GM21528 (cell line): ENCODE measurements at regions not wholly inside any gene's neighbourhood (a gene's known extent, or its start where the extent isn't known, plus 50 kb on each side); places are given as distances from the start of the nearest gene placed in this dataset.

Experiments used
- ATAC-seq: cut with Tn5 transposase; IDR thresholded peaks from one replicate; pipeline ENCODE4 v1.9.1; 2021; ENCODE audit warnings: mild to moderate bottlenecking, moderate library complexity; ENCODE audit not compliant: unreplicated experiment, low FRiP score

DNA sequence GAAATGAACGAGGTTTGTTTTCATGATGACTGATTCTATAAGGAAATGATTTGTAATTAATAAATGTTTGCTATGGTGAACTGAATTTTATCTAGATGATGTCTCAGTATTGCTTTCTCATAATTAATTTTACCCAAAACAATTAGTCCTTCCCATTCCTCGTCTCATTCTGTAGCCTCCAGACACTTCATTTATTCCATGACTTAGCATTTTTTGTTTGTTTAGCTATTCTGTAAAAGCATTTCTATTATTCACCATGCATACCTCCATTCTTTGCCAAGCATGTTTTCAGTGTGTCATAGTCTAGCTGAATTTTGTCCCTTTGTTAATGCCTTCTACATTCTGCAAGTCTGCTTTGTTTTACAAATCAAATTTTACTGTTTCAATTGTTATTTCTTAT is 137.4 kb upstream of the RPL10L start:
- no peak for ATAC-seq

DNA sequence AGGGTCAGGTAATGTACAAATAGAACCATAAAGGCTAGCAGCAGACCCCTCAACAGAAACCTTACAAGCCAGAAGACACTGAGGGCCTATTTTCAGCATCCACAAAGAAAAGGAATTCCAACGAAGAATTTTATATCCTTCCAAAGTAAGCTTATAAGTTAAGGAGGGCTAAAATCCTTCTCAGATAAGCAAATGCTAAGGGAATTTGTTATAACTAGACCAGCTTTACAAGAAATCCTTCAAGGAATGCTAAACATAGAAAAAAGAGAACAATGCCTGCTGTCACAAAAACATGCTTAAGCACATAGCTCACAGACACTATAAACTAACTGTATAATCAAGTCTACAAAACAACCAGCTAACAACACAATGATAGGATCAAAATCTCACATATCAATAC is 130.7 kb upstream of the RPL10L start:
- no peak for ATAC-seq

DNA sequence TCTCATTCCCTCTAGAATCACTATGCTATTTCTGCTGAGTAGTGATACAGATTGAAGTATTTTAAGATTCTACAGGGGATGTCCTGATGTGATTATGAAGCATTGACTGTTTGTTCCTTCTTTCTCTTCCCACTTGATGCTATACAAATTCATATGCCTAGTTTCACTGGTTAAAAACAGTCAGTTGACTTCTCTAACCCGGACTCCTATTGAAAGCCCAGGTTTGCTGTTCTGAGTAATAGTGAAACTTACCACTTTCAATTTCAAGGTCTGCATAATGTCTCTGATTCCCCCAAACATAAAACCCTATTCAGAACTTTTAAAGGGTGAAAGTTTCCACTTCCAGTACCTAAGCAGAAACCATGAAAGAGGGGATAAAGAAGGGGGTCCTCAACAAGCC is 117.7 kb upstream of the RPL10L start:
- ATAC-seq: peak; percentile 100

DNA sequence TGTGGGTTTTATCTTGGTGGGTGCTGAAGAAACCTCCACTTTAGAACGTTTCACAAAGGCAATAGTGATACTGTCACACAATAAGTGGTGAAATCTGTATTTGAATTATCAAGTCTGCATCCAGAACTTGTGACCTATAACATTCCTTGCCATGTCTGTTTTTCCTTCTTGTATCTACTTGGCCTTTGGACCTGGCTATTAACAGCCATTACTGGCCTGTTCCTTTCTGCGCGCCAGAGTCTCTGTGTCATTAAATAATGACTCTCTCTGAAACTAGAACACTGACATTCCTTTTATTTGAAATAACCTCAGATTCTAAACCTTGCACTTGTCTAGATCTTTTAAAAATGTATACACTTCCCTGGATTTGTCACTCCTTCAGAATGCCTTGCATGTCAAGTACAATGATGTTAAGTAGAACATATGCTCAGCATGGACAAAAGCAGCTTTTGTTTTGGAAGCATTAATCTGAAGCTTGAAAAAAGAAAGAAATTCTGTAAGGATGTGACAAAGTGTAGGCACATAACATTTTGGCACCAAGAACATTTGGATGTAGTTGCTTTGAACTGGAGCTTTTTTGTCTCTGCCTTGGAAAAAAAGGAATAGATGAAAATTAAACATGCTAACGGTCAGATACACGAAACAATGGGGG is 95.5 kb upstream of the RPL10L start:
- ATAC-seq: no peak

DNA sequence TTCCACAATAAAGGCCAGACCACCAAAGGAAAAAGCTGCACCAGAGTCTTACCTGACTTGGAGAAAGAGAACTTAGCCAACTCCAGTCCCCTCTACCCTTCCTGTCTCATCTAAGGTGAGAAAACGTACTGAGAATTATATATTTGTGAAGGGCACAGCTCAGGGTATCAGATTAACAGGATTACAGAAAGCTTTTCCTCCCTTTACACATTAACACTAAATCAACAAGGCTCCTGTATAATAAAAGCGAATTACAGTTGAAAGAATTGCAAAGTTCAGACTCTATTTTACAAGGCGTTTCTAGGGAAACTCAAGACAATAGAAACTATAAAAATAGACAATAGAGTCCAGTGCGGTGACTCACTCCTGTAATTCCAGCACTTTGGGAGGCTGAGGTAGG is 82.7 kb upstream of the RPL10L start:
- ATAC-seq: no peak

DNA sequence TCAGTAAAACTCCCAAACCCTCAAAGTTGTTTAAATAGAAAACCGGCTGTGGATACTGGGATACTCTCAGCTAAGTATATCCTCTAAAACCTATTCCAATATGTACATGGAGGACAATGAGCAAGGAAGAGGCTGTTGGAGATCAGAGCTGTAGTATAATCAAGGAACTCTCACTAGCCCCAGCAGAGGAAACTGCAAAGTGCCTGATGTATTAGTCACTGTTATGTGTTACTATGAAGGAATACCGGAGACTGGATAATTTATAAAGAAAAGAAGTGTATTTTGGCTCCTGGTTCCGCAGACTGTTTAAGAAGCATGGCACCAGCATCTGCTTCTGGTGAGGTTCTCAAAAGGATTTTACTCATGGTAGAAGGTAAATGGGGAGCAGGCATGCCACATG is 65.6 kb upstream of the RPL10L start:
- no peak for ATAC-seq
